ENCODE measurements at regions not wholly inside any gene's neighbourhood (a gene's known extent, or its start where the extent isn't known, plus 50 kb on each side); places are given as distances from the start of the nearest gene placed in this dataset.
"Not testable (repeated sequence)": the region's sequence is repeated elsewhere in the genome, so short reads cannot be mapped to it uniquely, and the experiment has no call there.

- Histone ChIP-seq H3K4me2 (ENCODE audit: unreplicated experiment) (no peak overlapping the region), H3K4me1 (ENCODE audit: insufficient read depth) (no peaks in the 10 kb centered on the region), H3K27me3 (replicated peaks; ENCODE audit: insufficient read depth) (no peaks in the 10 kb centered on the region), H2AFZ (no peak overlapping the region), H3K9me2 (ENCODE audit: insufficient read depth) (no peaks in the 10 kb centered on the region), H3K9me3 (ENCODE audit: low read depth) (no peaks in the 10 kb centered on the region), H3K79me2 (ENCODE audit: insufficient read depth) (no peaks in the 10 kb centered on the region), H3F3A (ENCODE audit: insufficient read depth) (no peaks in the 10 kb centered on the region), H3K9ac (no peak overlapping the region), H3K4me3 (no peak overlapping the region), H3K27ac (no peak overlapping the region), H3K36me3 (ENCODE audit: low read depth) (no peaks in the 10 kb centered on the region), H4K20me1 (ENCODE audit: insufficient read depth) (no peaks in the 10 kb centered on the region)
- 69 to 70% methylated on average over 1 of the region's 1 CpG for WGBS, 2 experiments (ENCODE audit: low coverage in 1 of 2, low lambda C conversion rate in 2 of 2, missing lambda C conversion rate in 2 of 2)
- DNase-seq = no peak
- in situ Hi-C loops (cut with MboI) = no loop called here
- TF ChIP-seq EZH2phosphoT487 (IDR thresholded peaks at IDR 0.05; ENCODE audit: insufficient read depth, low read depth) (no peak), EZH2 (IDR thresholded peaks at IDR 0.05; ENCODE audit: insufficient read depth, poor library complexity, severe bottlenecking) (no peak)
These were observed 106.5 kb upstream of the SATB1 start for GRCh38 chr3:18531662-18532061.

- TF ChIP-seq EZH2 (IDR thresholded peaks at IDR 0.05; ENCODE audit: insufficient read depth, poor library complexity, severe bottlenecking) (no peak), EZH2phosphoT487 (IDR thresholded peaks at IDR 0.05; ENCODE audit: insufficient read depth, low read depth) (no peak)
- H3K36me3 ChIP-seq (ENCODE audit: low read depth) = no peaks in the 10 kb centered on the region
- H3K9me3 ChIP-seq (ENCODE audit: low read depth) = no peaks in the 10 kb centered on the region
- DNase-seq = no peak
- no peaks in the 10 kb centered on the region for H3K4me1 ChIP-seq (ENCODE audit: insufficient read depth)
- no peak overlapping the region for H3K4me2 ChIP-seq (ENCODE audit: unreplicated experiment)
- H3K4me3 ChIP-seq = no peak overlapping the region
- no peak overlapping the region for H3K9ac ChIP-seq
- no peaks in the 10 kb centered on the region for H3K79me2 ChIP-seq (ENCODE audit: insufficient read depth)
- H3F3A ChIP-seq (ENCODE audit: insufficient read depth) = no peaks in the 10 kb centered on the region
- no peak overlapping the region for H3K27ac ChIP-seq
- WGBS, 2 experiments (ENCODE audit: low coverage in 1 of 2, low lambda C conversion rate in 2 of 2, missing lambda C conversion rate in 2 of 2) = 5 to 7% methylated on average over 1 of the region's 1 CpG
- H3K27me3 ChIP-seq (replicated peaks; ENCODE audit: insufficient read depth) = no peaks in the 10 kb centered on the region
- no peak overlapping the region for H2AFZ ChIP-seq
- no peaks in the 10 kb centered on the region for H4K20me1 ChIP-seq (ENCODE audit: insufficient read depth)
- in situ Hi-C loops (cut with MboI) = no loop called here
- no peaks in the 10 kb centered on the region for H3K9me2 ChIP-seq (ENCODE audit: insufficient read depth)
These were observed 104.5 kb upstream of the SATB1 start for GRCh38 chr3:18529631-18530030.

- H4K20me1 ChIP-seq (ENCODE audit: insufficient read depth) = no peaks in the 10 kb centered on the region
- no peak for TF ChIP-seq EZH2 (IDR thresholded peaks at IDR 0.05; ENCODE audit: insufficient read depth, poor library complexity, severe bottlenecking)
- TF ChIP-seq EZH2phosphoT487 (IDR thresholded peaks at IDR 0.05; ENCODE audit: insufficient read depth, low read depth) = no peak
- no peak overlapping the region for H3K4me2 ChIP-seq (ENCODE audit: unreplicated experiment)
- no peak overlapping the region for H3K27ac ChIP-seq
- DNase-seq = no peak
- H3K4me3 ChIP-seq = no peak overlapping the region
- H3K9me3 ChIP-seq (ENCODE audit: low read depth) = no peaks in the 10 kb centered on the region
- H3K79me2 ChIP-seq (ENCODE audit: insufficient read depth) = no peaks in the 10 kb centered on the region
- H3K9ac ChIP-seq = no peak overlapping the region
- H2AFZ ChIP-seq = no peak overlapping the region
- H3K9me2 ChIP-seq (ENCODE audit: insufficient read depth) = no peaks in the 10 kb centered on the region
- H3K4me1 ChIP-seq (ENCODE audit: insufficient read depth) = no peaks in the 10 kb centered on the region
- H3F3A ChIP-seq (ENCODE audit: insufficient read depth) = no peaks in the 10 kb centered on the region
- H3K36me3 ChIP-seq (ENCODE audit: low read depth) = no peaks in the 10 kb centered on the region
- in situ Hi-C loops (cut with MboI) = no loop called here
- no peaks in the 10 kb centered on the region for H3K27me3 ChIP-seq (replicated peaks; ENCODE audit: insufficient read depth)
These were observed 102.6 kb upstream of the SATB1 start for GRCh38 chr3:18527691-18528090.

- H3K9me2 ChIP-seq (ENCODE audit: insufficient read depth) = no peaks in the 10 kb centered on the region
- no peak overlapping the region for H2AFZ ChIP-seq
- no peaks in the 10 kb centered on the region for H3K79me2 ChIP-seq (ENCODE audit: insufficient read depth)
- H3K4me2 ChIP-seq (ENCODE audit: unreplicated experiment) = no peak overlapping the region
- H3K36me3 ChIP-seq (ENCODE audit: low read depth) = no peaks in the 10 kb centered on the region
- H3F3A ChIP-seq (ENCODE audit: insufficient read depth) = no peaks in the 10 kb centered on the region
- H3K4me1 ChIP-seq (ENCODE audit: insufficient read depth) = no peaks in the 10 kb centered on the region
- in situ Hi-C loops (cut with MboI) = no loop called here
- H3K27me3 ChIP-seq (replicated peaks; ENCODE audit: insufficient read depth) = no peaks in the 10 kb centered on the region
- no peak overlapping the region for H3K9ac ChIP-seq
- no peak overlapping the region for H3K27ac ChIP-seq
- H3K9me3 ChIP-seq (ENCODE audit: low read depth) = no peaks in the 10 kb centered on the region
- H4K20me1 ChIP-seq (ENCODE audit: insufficient read depth) = no peaks in the 10 kb centered on the region
- TF ChIP-seq EZH2phosphoT487 (IDR thresholded peaks at IDR 0.05; ENCODE audit: insufficient read depth, low read depth) (no peak), EZH2 (IDR thresholded peaks at IDR 0.05; ENCODE audit: insufficient read depth, poor library complexity, severe bottlenecking) (no peak)
- no peak overlapping the region for H3K4me3 ChIP-seq
- DNase-seq = no peak
These were observed 101.5 kb upstream of the SATB1 start for GRCh38 chr3:18526667-18527066.

GRCh38 chr3:18516170-18516569 lies 91.0 kb upstream of the SATB1 start:
- H3F3A ChIP-seq (ENCODE audit: insufficient read depth); H3K9me3 ChIP-seq (ENCODE audit: low read depth); H3K9ac ChIP-seq; H3K9me2 ChIP-seq (ENCODE audit: insufficient read depth); H2AFZ ChIP-seq; H3K4me3 ChIP-seq; DNase-seq; H3K4me2 ChIP-seq (ENCODE audit: unreplicated experiment); H3K79me2 ChIP-seq (ENCODE audit: insufficient read depth); H4K20me1 ChIP-seq (ENCODE audit: insufficient read depth); H3K4me1 ChIP-seq (ENCODE audit: insufficient read depth); H3K27me3 ChIP-seq (replicated peaks; ENCODE audit: insufficient read depth); in situ Hi-C loops (cut with MboI); H3K36me3 ChIP-seq (ENCODE audit: low read depth); H3K27ac ChIP-seq: not testable (repeated sequence)
- WGBS, 2 experiments (ENCODE audit: low coverage in 1 of 2, low lambda C conversion rate in 2 of 2, missing lambda C conversion rate in 2 of 2) = 60 to 69% methylated on average over 16 to 17 of the region's 19 CpGs

Measured in GM23248 (cell line).